Transverse colon (tissue), 4 donors: ENCODE measurements at regions not wholly inside any gene's neighbourhood (a gene's known extent, or its start where the extent isn't known, plus 50 kb on each side); places are given as distances from the start of the nearest gene placed in this dataset.

ENCODE experiments used
- CTCF ChIP-seq, 5 experiments: fragments of 200-600 bp in 3 of 5; fragments of 450-650 bp in 2 of 5; sonication (generic) in 3 of 5; IDR thresholded peaks; 1 replicate in 2 of 5; 2 replicates in 3 of 5; pipeline ENCODE4 v1.5.1; 2016 to 2017; ENCODE audit warnings: antibody characterized with exemption in 5 of 5, inconsistent platforms in 3 of 5, mild to moderate bottlenecking in 2 of 5, moderate library complexity in 1 of 5
- POLR2A ChIP-seq: fragments of 450-650 bp; IDR thresholded peaks from one replicate; pipeline ENCODE4 v1.6.1; 2016; ENCODE audit warnings: antibody characterized with exemption, mild to moderate bottlenecking, moderate library complexity
- POLR2AphosphoS5 ChIP-seq, 3 donors: sonication (generic); formaldehyde crosslinking; IDR thresholded peaks; one replicate each; pipeline ENCODE4 v1.6.1; 2016; ENCODE audit warnings: antibody characterized with exemption in 3 of 3

GRCh38 chr3:41094351-41094750 lies 105.0 kb upstream of the CTNNB1 start:
- TF ChIP-seq CTCF (IDR thresholded peaks at IDR 0.05), result no peak
- no peak for TF ChIP-seq POLR2A
- TF ChIP-seq POLR2AphosphoS5 (IDR thresholded peaks at IDR 0.05), result no peak
